Esophagus squamous epithelium (tissue), 5 donors: ENCODE measurements at regions not wholly inside any gene's neighbourhood (a gene's known extent, or its start where the extent isn't known, plus 50 kb on each side); places are given as distances from the start of the nearest gene placed in this dataset.

Source experiments
- DNase-seq: peaks from one replicate; lab custom pipeline; 2025; lab: John Stamatoyannopoulos, UW
- H3K27ac ChIP-seq, 4 donors: fragments of 200-600 bp; sonication (generic); one replicate each; pipeline ENCODE4 v1.5.1; 2016 to 2019; ENCODE audit warnings: mild to moderate bottlenecking in 1 of 4
- H3K27me3 ChIP-seq, 4 donors: fragments of 200-600 bp; sonication (generic); 1 replicate in 3 of 4; 2 replicates in 1 of 4; pipeline versions ENCODE4 v1.5.1 to v1.6.0; 2017 to 2021; ENCODE audit warnings: antibody characterized with exemption in 1 of 4
- H3K36me3 ChIP-seq, 3 donors: fragments of 200-600 bp; sonication (generic); one replicate each; pipeline ENCODE4 v1.5.1; 2016 to 2019
- H3K4me1 ChIP-seq, 3 donors: fragments of 200-600 bp; sonication (generic); one replicate each; pipeline ENCODE4 v1.5.1; 2017 to 2019
- H3K4me3 ChIP-seq, 4 donors: fragments of 200-600 bp; sonication (generic); 1 replicate in 3 of 4; 2 replicates in 1 of 4; pipeline ENCODE4 v1.5.1; 2016 to 2019; ENCODE audit warnings: mild to moderate bottlenecking in 2 of 4, moderate library complexity in 1 of 4
- H3K9me3 ChIP-seq, 3 donors: fragments of 200-600 bp; sonication (generic); one replicate each; pipeline ENCODE4 v1.5.1; 2016 to 2019
- CTCF ChIP-seq, 6 experiments: fragments of 450-650 bp in 4 of 6; fragments of 200-600 bp in 2 of 6; sonication (generic) in 2 of 6; IDR thresholded peaks; one replicate each; pipeline ENCODE4 v1.5.1; 2016 to 2019; ENCODE audit warnings: antibody characterized with exemption in 6 of 6, mild to moderate bottlenecking in 4 of 6, moderate library complexity in 4 of 6
- POLR2A ChIP-seq, 4 donors: fragments of 450-650 bp; IDR thresholded peaks; one replicate each; pipeline ENCODE4 v1.6.1; 2017; ENCODE audit warnings: antibody characterized with exemption in 4 of 4, mild to moderate bottlenecking in 4 of 4, moderate library complexity in 3 of 4
- WGBS, 2 donors: methylation state at CpG; one replicate each; pipeline ENCODE4 v1.1.5; 2018; 5-methylcytosine and 5-hydroxymethylcytosine counted together
- intact Hi-C: fragments of 100-400 bp; cut with DNase I; formaldehyde crosslinking; loops from one replicate; pipeline ENCODE4 v1.15.0; 2022
- donor health status: DM: yes; HTN: yes; CAD: no.

GRCh38 chr18:24560511-24560981 lies 100.1 kb downstream of the HRH4 start:
- intact Hi-C loops: no loop called here
- peaks cover 0 to 35% (median 0%) of the 10 kb centered on the region in 4 donors for H3K27me3 ChIP-seq
- H3K9me3 ChIP-seq: no peaks in the 10 kb centered on the region
- no peak for DNase-seq
- no peak for TF ChIP-seq CTCF (IDR thresholded peaks at IDR 0.05)
- TF ChIP-seq POLR2A (IDR thresholded peaks at IDR 0.05): no peak
- H3K4me3 ChIP-seq: no peak overlapping the region
- no peaks in the 10 kb centered on the region for H3K4me1 ChIP-seq
- WGBS, 2 donors: 33 to 38% methylated on average over 7 of the region's 7 CpGs
- H3K27ac ChIP-seq: no peak overlapping the region
- no peaks in the 10 kb centered on the region for H3K36me3 ChIP-seq

GRCh38 chr18:24561369-24561965 lies 101.0 kb downstream of the HRH4 start:
- no peak overlapping the region for H3K27ac ChIP-seq
- DNase-seq: no peak
- no peaks in the 10 kb centered on the region for H3K4me1 ChIP-seq
- 85 to 86% methylated on average over 8 of the region's 8 CpGs for WGBS, 2 donors
- H3K36me3 ChIP-seq: no peaks in the 10 kb centered on the region
- H3K4me3 ChIP-seq: no peak overlapping the region
- peaks cover 0 to 35% (median 0%) of the 10 kb centered on the region in 4 donors for H3K27me3 ChIP-seq
- H3K9me3 ChIP-seq: no peaks in the 10 kb centered on the region
- TF ChIP-seq CTCF (IDR thresholded peaks at IDR 0.05): no peak
- TF ChIP-seq POLR2A (IDR thresholded peaks at IDR 0.05): no peak
- intact Hi-C loops: no loop called here

DNA sequence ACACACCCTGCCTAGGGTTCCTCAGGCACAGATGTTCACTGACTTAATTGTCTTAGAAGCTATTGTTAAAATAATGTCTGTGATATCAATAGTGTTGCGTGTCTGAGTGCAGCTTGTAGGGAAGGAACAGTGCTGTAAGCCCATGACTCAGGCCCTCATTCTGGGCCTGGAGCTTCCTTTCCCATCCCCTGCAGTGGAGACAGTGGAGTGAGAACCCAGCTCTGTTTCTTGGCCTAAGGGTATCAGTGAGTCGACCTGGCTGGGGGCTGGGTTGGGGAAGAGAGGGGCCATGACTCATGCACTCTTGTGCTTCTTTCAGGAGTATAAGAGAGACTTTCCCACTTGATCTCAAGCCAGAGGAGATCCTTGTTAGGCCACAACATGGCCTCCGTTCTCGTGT lies 106.8 kb downstream of the HRH4 start:
- Histone ChIP-seq H3K36me3 (no peaks in the 10 kb centered on the region), H3K9me3 (no peaks in the 10 kb centered on the region), H3K4me3 (no peak overlapping the region), H3K4me1 (no peaks in the 10 kb centered on the region), H3K27me3 (peaks cover 0 to 8% (median 0%) of the 10 kb centered on the region in 4 donors), H3K27ac (no peak overlapping the region)
- TF ChIP-seq POLR2A (IDR thresholded peaks at IDR 0.05): no peak
- no peak for TF ChIP-seq CTCF (IDR thresholded peaks at IDR 0.05)
- DNase-seq: no peak
- WGBS, 2 donors: 51 to 57% methylated on average over 3 to 4 of the region's 4 CpGs
- intact Hi-C loops: no loop called here

- Histone ChIP-seq H3K27me3 (no peaks in the 10 kb centered on the region), H3K36me3 (no peaks in the 10 kb centered on the region), H3K27ac (no peak overlapping the region), H3K4me3 (no peak overlapping the region), H3K4me1 (no peaks in the 10 kb centered on the region), H3K9me3 (peaks cover 0 to 12% (median 9%) of the 10 kb centered on the region in 3 donors)
- no peak for DNase-seq
- intact Hi-C loops: no loop called here
- TF ChIP-seq POLR2A (IDR thresholded peaks at IDR 0.05) (no peak), CTCF (IDR thresholded peaks at IDR 0.05) (no peak)
- 60 to 75% methylated on average over 4 of the region's 4 CpGs for WGBS, 2 donors
Observed at GRCh38 chr18:24570716-24571115, 110.3 kb downstream of the HRH4 start.

GRCh38 chr18:24582771-24583170 lies 122.3 kb downstream of the HRH4 start:
- H3K4me1 ChIP-seq: no peaks in the 10 kb centered on the region
- no peak overlapping the region for H3K27ac ChIP-seq
- no peaks in the 10 kb centered on the region for H3K9me3 ChIP-seq
- no peaks in the 10 kb centered on the region for H3K36me3 ChIP-seq
- TF ChIP-seq CTCF (IDR thresholded peaks at IDR 0.05) (no peak), POLR2A (IDR thresholded peaks at IDR 0.05) (no peak)
- no peak for DNase-seq
- peaks cover 0 to 19% (median 0%) of the 10 kb centered on the region in 4 donors for H3K27me3 ChIP-seq
- intact Hi-C loops: no loop called here
- 58 to 60% methylated on average over 5 of the region's 5 CpGs for WGBS, 2 donors
- H3K4me3 ChIP-seq: no peak overlapping the region
